ENCODE measurements at regions not wholly inside any gene's neighbourhood (a gene's known extent, or its start where the extent isn't known, plus 50 kb on each side); places are given as distances from the start of the nearest gene placed in this dataset.

DNA sequence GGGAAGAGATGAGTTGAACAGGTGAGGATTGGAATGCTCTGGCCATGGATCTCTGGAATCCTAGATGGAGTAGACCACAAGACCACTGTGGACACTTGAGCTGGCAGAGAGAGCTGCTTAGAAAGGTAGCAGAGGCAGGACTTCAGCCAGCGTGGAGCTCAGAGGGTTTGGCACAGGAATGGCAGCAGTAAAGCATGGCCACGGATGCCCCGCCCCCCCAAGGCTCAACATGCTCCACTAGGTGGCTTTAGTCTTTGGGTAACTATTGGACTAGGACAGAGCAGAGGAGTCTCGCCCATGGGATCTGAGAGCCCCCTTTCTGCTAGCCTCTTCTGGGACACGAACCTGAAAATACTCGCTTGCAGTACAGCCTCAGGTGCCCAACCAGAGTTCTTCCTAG lies 150.1 kb upstream of the NEIL3 start:
- Histone ChIP-seq H3K9me3 (ENCODE audit: low read length) (no peaks in the 10 kb centered on the region), H3K4me1 (ENCODE audit: insufficient read depth, low read length, poor library complexity, severe bottlenecking) (no peaks in the 10 kb centered on the region), H4K20me1 (ENCODE audit: insufficient read depth, low read length) (no peaks in the 10 kb centered on the region), H3K9me2 (ENCODE audit: insufficient read depth, low read length) (no peaks in the 10 kb centered on the region), H2AFZ (ENCODE audit: low read length) (no peak overlapping the region), H3K4me2 (ENCODE audit: low read length) (no peak overlapping the region), H3K36me3 (ENCODE audit: insufficient read depth, low read length) (no peaks in the 10 kb centered on the region), H3K27ac (ENCODE audit: low read depth, low read length, poor library complexity, severe bottlenecking) (no peak overlapping the region), H3K4me3 (ENCODE audit: low read depth, low read length, poor library complexity, severe bottlenecking) (no peak overlapping the region), H3K79me2 (ENCODE audit: insufficient read depth, low read depth, low read length) (no peaks in the 10 kb centered on the region)
- intact Hi-C loops (cut with micrococcal nuclease; ENCODE audit: unreplicated experiment) = no loop called here
- POLR2A ChIA-PET = no interaction called here
- CTCF ChIA-PET (ENCODE audit: unreplicated experiment) = no interaction called here
- BruUV-seq (replicated peaks) = no TSS peak
- TF ChIP-seq EZH2phosphoT487 (IDR thresholded peaks at IDR 0.05; ENCODE audit: borderline replicate concordance, low read depth, low read length) = no peak
- TF ChIP-seq, protein P1, sequence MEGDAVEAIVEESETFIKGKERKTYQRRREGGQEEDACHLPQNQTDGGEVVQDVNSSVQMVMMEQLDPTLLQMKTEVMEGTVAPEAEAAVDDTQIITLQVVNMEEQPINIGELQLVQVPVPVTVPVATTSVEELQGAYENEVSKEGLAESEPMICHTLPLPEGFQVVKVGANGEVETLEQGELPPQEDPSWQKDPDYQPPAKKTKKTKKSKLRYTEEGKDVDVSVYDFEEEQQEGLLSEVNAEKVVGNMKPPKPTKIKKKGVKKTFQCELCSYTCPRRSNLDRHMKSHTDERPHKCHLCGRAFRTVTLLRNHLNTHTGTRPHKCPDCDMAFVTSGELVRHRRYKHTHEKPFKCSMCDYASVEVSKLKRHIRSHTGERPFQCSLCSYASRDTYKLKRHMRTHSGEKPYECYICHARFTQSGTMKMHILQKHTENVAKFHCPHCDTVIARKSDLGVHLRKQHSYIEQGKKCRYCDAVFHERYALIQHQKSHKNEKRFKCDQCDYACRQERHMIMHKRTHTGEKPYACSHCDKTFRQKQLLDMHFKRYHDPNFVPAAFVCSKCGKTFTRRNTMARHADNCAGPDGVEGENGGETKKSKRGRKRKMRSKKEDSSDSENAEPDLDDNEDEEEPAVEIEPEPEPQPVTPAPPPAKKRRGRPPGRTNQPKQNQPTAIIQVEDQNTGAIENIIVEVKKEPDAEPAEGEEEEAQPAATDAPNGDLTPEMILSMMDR (conservative IDR thresholded peaks at IDR 0.05; ENCODE audit: low read length) = no peak
- DNase-seq (ENCODE audit: low spot score) = no peak

DNA sequence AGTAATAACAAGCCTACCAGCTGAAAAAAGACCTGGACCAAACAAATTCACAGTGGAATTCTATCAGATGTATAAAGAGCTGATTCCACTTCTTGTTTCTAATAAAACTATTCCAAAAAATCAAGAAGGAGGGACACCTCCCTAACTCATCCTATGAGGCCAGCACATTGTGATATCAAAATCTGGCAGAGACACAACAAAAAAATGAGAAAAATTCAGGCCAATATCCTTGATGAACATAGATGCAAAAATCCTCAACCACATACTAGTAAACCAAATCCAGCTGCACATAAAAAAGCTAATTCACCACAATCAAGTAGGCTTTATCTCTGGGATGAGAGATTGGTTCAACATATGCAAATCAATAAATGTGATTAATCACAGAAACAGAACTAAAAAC lies 147.9 kb upstream of the NEIL3 start:
- no peaks in the 10 kb centered on the region for H3K9me2 ChIP-seq (ENCODE audit: insufficient read depth, low read length)
- H3K27ac ChIP-seq (ENCODE audit: low read depth, low read length, poor library complexity, severe bottlenecking) = no peak overlapping the region
- H4K20me1 ChIP-seq (ENCODE audit: insufficient read depth, low read length) = no peaks in the 10 kb centered on the region
- no TSS peak for BruUV-seq (replicated peaks)
- H3K36me3 ChIP-seq (ENCODE audit: insufficient read depth, low read length) = no peaks in the 10 kb centered on the region
- DNase-seq (ENCODE audit: low spot score) = no peak
- no peak overlapping the region for H3K4me3 ChIP-seq (ENCODE audit: low read depth, low read length, poor library complexity, severe bottlenecking)
- H2AFZ ChIP-seq (ENCODE audit: low read length) = no peak overlapping the region
- TF ChIP-seq, protein P1 (conservative IDR thresholded peaks at IDR 0.05; ENCODE audit: low read length) = no peak
- TF ChIP-seq EZH2phosphoT487 (IDR thresholded peaks at IDR 0.05; ENCODE audit: borderline replicate concordance, low read depth, low read length) = no peak
- H3K79me2 ChIP-seq (ENCODE audit: insufficient read depth, low read depth, low read length) = no peaks in the 10 kb centered on the region
- H3K4me2 ChIP-seq (ENCODE audit: low read length) = no peak overlapping the region
- intact Hi-C loops (cut with micrococcal nuclease; ENCODE audit: unreplicated experiment) = no loop called here
- no peaks in the 10 kb centered on the region for H3K9me3 ChIP-seq (ENCODE audit: low read length)
- ChIA-PET CTCF (ENCODE audit: unreplicated experiment) (no interaction called here), POLR2A (interaction anchor here (0.6 to 0.7 kb wide), 2 partner anchors 18 to 68 kb away, joined by 4 read pairs; no protein-coding TSS in a partner anchor)
- no peaks in the 10 kb centered on the region for H3K4me1 ChIP-seq (ENCODE audit: insufficient read depth, low read length, poor library complexity, severe bottlenecking)

DNA sequence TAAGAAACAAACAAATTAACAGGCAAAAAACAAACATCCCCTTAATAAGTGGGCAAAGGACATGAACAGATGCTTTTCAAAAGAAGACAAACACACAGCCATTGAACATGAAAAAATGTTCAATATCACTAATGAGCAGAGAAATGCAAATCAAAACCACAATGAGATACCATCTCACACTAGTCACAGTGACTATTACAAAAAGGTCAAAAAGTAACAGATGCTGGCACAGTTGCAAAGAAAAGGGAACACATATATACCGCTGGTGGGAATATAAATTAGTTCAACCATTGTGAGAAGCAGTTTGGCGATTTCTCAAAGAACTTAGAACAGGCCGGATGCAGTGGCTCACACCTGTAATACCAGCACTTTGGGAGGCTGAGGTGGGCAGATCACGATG lies 146.1 kb upstream of the NEIL3 start:
- no peaks in the 10 kb centered on the region for H3K9me3 ChIP-seq (ENCODE audit: low read length)
- intact Hi-C loops (cut with micrococcal nuclease; ENCODE audit: unreplicated experiment) = no loop called here
- H3K79me2 ChIP-seq (ENCODE audit: insufficient read depth, low read depth, low read length) = no peaks in the 10 kb centered on the region
- ChIA-PET POLR2A (no interaction called here), CTCF (ENCODE audit: unreplicated experiment) (no interaction called here)
- H3K4me3 ChIP-seq (ENCODE audit: low read depth, low read length, poor library complexity, severe bottlenecking) = no peak overlapping the region
- H3K4me2 ChIP-seq (ENCODE audit: low read length) = no peak overlapping the region
- no peak overlapping the region for H3K27ac ChIP-seq (ENCODE audit: low read depth, low read length, poor library complexity, severe bottlenecking)
- no peaks in the 10 kb centered on the region for H4K20me1 ChIP-seq (ENCODE audit: insufficient read depth, low read length)
- H3K36me3 ChIP-seq (ENCODE audit: insufficient read depth, low read length) = no peaks in the 10 kb centered on the region
- H3K4me1 ChIP-seq (ENCODE audit: insufficient read depth, low read length, poor library complexity, severe bottlenecking) = no peaks in the 10 kb centered on the region
- no TSS peak for BruUV-seq (replicated peaks)
- DNase-seq (ENCODE audit: low spot score) = no peak
- no peaks in the 10 kb centered on the region for H3K9me2 ChIP-seq (ENCODE audit: insufficient read depth, low read length)
- TF ChIP-seq, protein P1 (conservative IDR thresholded peaks at IDR 0.05; ENCODE audit: low read length) = no peak
- no peak for TF ChIP-seq EZH2phosphoT487 (IDR thresholded peaks at IDR 0.05; ENCODE audit: borderline replicate concordance, low read depth, low read length)
- H2AFZ ChIP-seq (ENCODE audit: low read length) = no peak overlapping the region
